ENCODE measurements at regions not wholly inside any gene's neighbourhood (a gene's known extent, or its start where the extent isn't known, plus 50 kb on each side); places are given as distances from the start of the nearest gene placed in this dataset.

GRCh38 chr6:12602342-12602741 lies 114.2 kb upstream of the PHACTR1 start:
- intact Hi-C loops (cut with DNase I, micrococcal nuclease): loop anchor here in 1 of 2 experiments (1.0 to 10.0 kb wide), 2 partner anchors 728 to 947 kb away; no protein-coding TSS in a partner anchor

GRCh38 chr6:12602951-12603672 lies 113.5 kb upstream of the PHACTR1 start:
- no peak for DNase-seq
- Mint-ChIP-seq H3K27me3 (peaks cover 26% of the 10 kb centered on the region), H3K36me3 (ENCODE audit: low read depth) (no peaks in the 10 kb centered on the region), H3K4me3 (no peak overlapping the region), H3K9me3 (ENCODE audit: low read depth) (no peaks in the 10 kb centered on the region), H3K4me1 (peaks cover 2% of the 10 kb centered on the region), H3K27ac (no peak overlapping the region)
- intact Hi-C loops (cut with DNase I, micrococcal nuclease): loop anchor here in 1 of 2 experiments (1.0 to 10.0 kb wide), 2 partner anchors 728 to 948 kb away; no protein-coding TSS in a partner anchor
- ATAC-seq: no peak
- POLR2A ChIA-PET: no interaction called here
- CTCF ChIA-PET: interaction anchor here (0.5 to 1.0 kb wide), 2 partner anchors 8 to 966 kb away, joined by 3 to 5 read pairs; no protein-coding TSS in a partner anchor

More at GRCh38 chr6:12602342-12602741, 114.2 kb upstream of the PHACTR1 start:
- ATAC-seq (no peak), DNase-seq (no peak)
- peaks cover 23% of the 10 kb centered on the region for H3K27me3 Mint-ChIP-seq
- H3K36me3 Mint-ChIP-seq (ENCODE audit: low read depth): no peaks in the 10 kb centered on the region
- ChIA-PET POLR2A (no interaction called here), CTCF (interaction anchor here (0.8 to 1.2 kb wide), 2 partner anchors 16 to 312 kb away, joined by 3 read pairs; partner anchors contain the start of gene EDN1)
- H3K4me3 Mint-ChIP-seq: no peak overlapping the region
- H3K27ac Mint-ChIP-seq: no peak overlapping the region
- H3K4me1 Mint-ChIP-seq: peaks cover 2% of the 10 kb centered on the region
- no peaks in the 10 kb centered on the region for H3K9me3 Mint-ChIP-seq (ENCODE audit: low read depth)

GRCh38 chr6:12603673-12604049 lies 112.9 kb upstream of the PHACTR1 start:
- no peak for DNase-seq
- intact Hi-C loops (cut with DNase I, micrococcal nuclease): loop anchor here (2.0 to 10.0 kb wide), 2 partner anchors 313 to 729 kb away; partner anchors contain the start of gene EDN1 (in 1 of the 2)
- Mint-ChIP-seq H3K4me3 (no peak overlapping the region), H3K27me3 (peaks cover 26% of the 10 kb centered on the region), H3K4me1 (peaks cover 4% of the 10 kb centered on the region), H3K36me3 (ENCODE audit: low read depth) (no peaks in the 10 kb centered on the region), H3K27ac (no peak overlapping the region), H3K9me3 (ENCODE audit: low read depth) (no peaks in the 10 kb centered on the region)
- CTCF ChIA-PET: interaction anchor here (0.5 to 1.0 kb wide), 2 partner anchors 9 to 966 kb away, joined by 3 to 5 read pairs; no protein-coding TSS in a partner anchor
- ATAC-seq: no peak
- POLR2A ChIA-PET: no interaction called here

GRCh38 chr6:12605888-12606345 lies 110.7 kb upstream of the PHACTR1 start:
- intact Hi-C loops (cut with DNase I, micrococcal nuclease): loop anchor here (1.0 to 10.0 kb wide), 5 partner anchors 314 to 1021 kb away; partner anchors contain the start of gene EDN1 (in 2 of the 2)
- CTCF ChIA-PET: interaction anchor here (0.7 to 3.0 kb wide), 11 partner anchors 10 to 1014 kb away, joined by 3 to 25 read pairs (median 3); partner anchors contain the start of gene EDN1
- DNase-seq: peak; percentile 68
- no peaks in the 10 kb centered on the region for H3K9me3 Mint-ChIP-seq (ENCODE audit: low read depth)
- peak; percentile 81 for ATAC-seq
- POLR2A ChIA-PET: no interaction called here
- H3K4me1 Mint-ChIP-seq: peaks cover 7% of the 10 kb centered on the region
- peaks cover 22% of the 10 kb centered on the region for H3K27me3 Mint-ChIP-seq
- no peak overlapping the region for H3K27ac Mint-ChIP-seq
- H3K4me3 Mint-ChIP-seq: no peak overlapping the region
- H3K36me3 Mint-ChIP-seq (ENCODE audit: low read depth): no peaks in the 10 kb centered on the region

- Mint-ChIP-seq H3K27ac (no peak overlapping the region), H3K36me3 (ENCODE audit: low read depth) (no peaks in the 10 kb centered on the region), H3K4me3 (no peak overlapping the region), H3K9me3 (ENCODE audit: low read depth) (no peaks in the 10 kb centered on the region), H3K27me3 (peaks cover 26% of the 10 kb centered on the region), H3K4me1 (peaks cover 7% of the 10 kb centered on the region)
- no peak for DNase-seq
- ATAC-seq: no peak
- POLR2A ChIA-PET: no interaction called here
- CTCF ChIA-PET: interaction anchor here (0.7 to 3.0 kb wide), 8 partner anchors 20 to 1022 kb away, joined by 3 to 25 read pairs (median 4); partner anchors contain the start of gene EDN1
- intact Hi-C loops (cut with DNase I, micrococcal nuclease): loop anchor here in 1 of 2 experiments (5.0 to 10.0 kb wide), 2 partner anchors 314 to 732 kb away; partner anchors contain the start of gene EDN1
These were observed 110.0 kb upstream of the PHACTR1 start for GRCh38 chr6:12606616-12607015.

GRCh38 chr6:12608016-12608860 lies 108.3 kb upstream of the PHACTR1 start:
- POLR2A ChIA-PET: no interaction called here
- peak; percentile 72 for ATAC-seq
- no peaks in the 10 kb centered on the region for H3K9me3 Mint-ChIP-seq (ENCODE audit: low read depth)
- H3K4me3 Mint-ChIP-seq: no peak overlapping the region
- DNase-seq: no peak
- H3K4me1 Mint-ChIP-seq: peaks cover 7% of the 10 kb centered on the region
- CTCF ChIA-PET: interaction anchor here (0.6 to 2.2 kb wide), 5 partner anchors 281 to 1027 kb away, joined by 3 to 8 read pairs (median 4); partner anchors contain the start of gene EDN1
- intact Hi-C loops (cut with DNase I, micrococcal nuclease): loop anchor here in 1 of 2 experiments (5.0 to 10.0 kb wide), 2 partner anchors 316 to 733 kb away; partner anchors contain the start of gene EDN1
- no peaks in the 10 kb centered on the region for H3K36me3 Mint-ChIP-seq (ENCODE audit: low read depth)
- H3K27ac Mint-ChIP-seq: no peak overlapping the region
- H3K27me3 Mint-ChIP-seq: peaks cover 29% of the 10 kb centered on the region

GRCh38 chr6:12608874-12609273 lies 107.7 kb upstream of the PHACTR1 start:
- Mint-ChIP-seq H3K4me1 (peaks cover 7% of the 10 kb centered on the region), H3K4me3 (no peak overlapping the region), H3K27ac (no peak overlapping the region), H3K27me3 (peaks cover 29% of the 10 kb centered on the region), H3K9me3 (ENCODE audit: low read depth) (no peaks in the 10 kb centered on the region), H3K36me3 (ENCODE audit: low read depth) (no peaks in the 10 kb centered on the region)
- DNase-seq: no peak
- ChIA-PET POLR2A (no interaction called here), CTCF (interaction anchor here (0.6 to 1.1 kb wide), 2 partner anchors 280 to 954 kb away, joined by 3 to 4 read pairs; no protein-coding TSS in a partner anchor)
- intact Hi-C loops (cut with DNase I, micrococcal nuclease): loop anchor here in 1 of 2 experiments (5.0 to 10.0 kb wide), 2 partner anchors 317 to 734 kb away; partner anchors contain the start of gene EDN1
- ATAC-seq: no peak

GRCh38 chr6:12609751-12610150 lies 106.8 kb upstream of the PHACTR1 start:
- Mint-ChIP-seq H3K36me3 (ENCODE audit: low read depth) (no peaks in the 10 kb centered on the region), H3K4me3 (no peak overlapping the region), H3K9me3 (ENCODE audit: low read depth) (no peaks in the 10 kb centered on the region), H3K4me1 (peaks cover 7% of the 10 kb centered on the region), H3K27me3 (peaks cover 29% of the 10 kb centered on the region), H3K27ac (no peak overlapping the region)
- intact Hi-C loops (cut with DNase I, micrococcal nuclease): loop anchor here in 1 of 2 experiments (5.0 to 10.0 kb wide), 2 partner anchors 317 to 735 kb away; partner anchors contain the start of gene EDN1
- ATAC-seq (no peak), DNase-seq (no peak)
- ChIA-PET POLR2A (no interaction called here), CTCF (no interaction called here)

- DNase-seq: no peak
- H3K27me3 Mint-ChIP-seq: peaks cover 26% of the 10 kb centered on the region
- ATAC-seq: no peak
- intact Hi-C loops (cut with DNase I, micrococcal nuclease): no loop called here
- H3K4me3 Mint-ChIP-seq: no peak overlapping the region
- ChIA-PET POLR2A (interaction anchor here (0.7 kb wide), 1 partner anchor 30 kb away, joined by 3 read pairs; no protein-coding TSS in a partner anchor), CTCF (interaction anchor here (0.6 to 1.0 kb wide), 2 partner anchors 128 to 289 kb away, joined by 3 read pairs; no protein-coding TSS in a partner anchor)
- no peaks in the 10 kb centered on the region for H3K9me3 Mint-ChIP-seq (ENCODE audit: low read depth)
- no peak overlapping the region for H3K27ac Mint-ChIP-seq
- no peaks in the 10 kb centered on the region for H3K36me3 Mint-ChIP-seq (ENCODE audit: low read depth)
- peaks cover 5% of the 10 kb centered on the region for H3K4me1 Mint-ChIP-seq
These were observed 105.7 kb upstream of the PHACTR1 start for GRCh38 chr6:12610862-12611261.

GRCh38 chr6:12613811-12614210 lies 102.8 kb upstream of the PHACTR1 start:
- Mint-ChIP-seq H3K4me1 (peaks cover under 1% of the 10 kb centered on the region), H3K4me3 (no peak overlapping the region), H3K9me3 (ENCODE audit: low read depth) (no peaks in the 10 kb centered on the region), H3K27ac (no peak overlapping the region), H3K36me3 (ENCODE audit: low read depth) (no peaks in the 10 kb centered on the region), H3K27me3 (peaks cover 19% of the 10 kb centered on the region)
- ATAC-seq: no peak
- intact Hi-C loops (cut with DNase I, micrococcal nuclease): no loop called here
- ChIA-PET POLR2A (interaction anchor here (0.6 kb wide), 1 partner anchor 664 kb away, joined by 9 read pairs; no protein-coding TSS in a partner anchor), CTCF (no interaction called here)
- DNase-seq: no peak

- no peak overlapping the region for H3K27ac Mint-ChIP-seq
- CTCF ChIA-PET: no interaction called here
- H3K27me3 Mint-ChIP-seq: peaks cover 17% of the 10 kb centered on the region
- POLR2A ChIA-PET: interaction anchor here (0.6 kb wide), 1 partner anchor 664 kb away, joined by 9 read pairs; no protein-coding TSS in a partner anchor
- DNase-seq (no peak), ATAC-seq (no peak)
- no peaks in the 10 kb centered on the region for H3K36me3 Mint-ChIP-seq (ENCODE audit: low read depth)
- no peaks in the 10 kb centered on the region for H3K9me3 Mint-ChIP-seq (ENCODE audit: low read depth)
- H3K4me1 Mint-ChIP-seq: no peaks in the 10 kb centered on the region
- no peak overlapping the region for H3K4me3 Mint-ChIP-seq
- intact Hi-C loops (cut with DNase I, micrococcal nuclease): no loop called here
These were observed 102.1 kb upstream of the PHACTR1 start for GRCh38 chr6:12614456-12614855.
